ENCODE measurements at regions not wholly inside any gene's neighbourhood (a gene's known extent, or its start where the extent isn't known, plus 50 kb on each side); places are given as distances from the start of the nearest gene placed in this dataset.
A peak's percentile ranks its signal among the peaks of the same experiment; 100 is the strongest.

DNA sequence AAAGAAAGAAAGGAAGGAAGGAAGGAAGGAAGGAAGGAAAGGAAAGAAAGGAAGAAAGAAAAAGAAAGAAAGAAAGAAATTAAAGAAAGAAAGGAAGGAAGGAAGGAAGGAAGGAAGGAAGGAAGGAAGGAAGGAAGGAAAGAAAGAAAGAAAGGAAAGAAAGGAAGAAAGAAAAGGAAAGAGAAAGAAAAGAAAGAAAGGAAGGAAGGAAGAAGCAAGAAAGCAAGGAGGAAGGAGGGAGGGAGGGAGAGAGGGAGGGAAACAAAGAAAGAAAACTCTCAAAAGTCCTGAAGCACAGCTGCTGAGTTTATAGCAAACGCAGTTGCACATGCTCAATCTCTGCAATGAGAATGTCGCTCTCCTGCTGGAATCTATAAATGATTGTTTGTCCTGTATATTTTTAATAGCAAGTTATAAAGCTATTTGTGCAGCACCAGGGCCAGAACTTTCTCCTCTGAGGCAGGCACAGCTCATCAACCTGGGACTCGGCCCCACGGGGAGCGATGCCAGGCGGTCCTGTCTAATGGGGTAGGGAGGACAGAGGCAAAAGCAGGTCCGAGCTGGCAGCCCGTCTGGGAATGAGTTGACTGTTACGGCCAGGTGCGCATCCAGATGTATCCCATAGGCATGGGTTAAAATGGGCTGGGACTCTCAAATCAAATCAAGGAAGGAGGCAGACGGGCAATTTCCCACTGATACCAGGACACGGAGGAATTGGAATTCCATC lies 118.0 kb upstream of the PFKP start:
- no peak for DNase-seq

DNA sequence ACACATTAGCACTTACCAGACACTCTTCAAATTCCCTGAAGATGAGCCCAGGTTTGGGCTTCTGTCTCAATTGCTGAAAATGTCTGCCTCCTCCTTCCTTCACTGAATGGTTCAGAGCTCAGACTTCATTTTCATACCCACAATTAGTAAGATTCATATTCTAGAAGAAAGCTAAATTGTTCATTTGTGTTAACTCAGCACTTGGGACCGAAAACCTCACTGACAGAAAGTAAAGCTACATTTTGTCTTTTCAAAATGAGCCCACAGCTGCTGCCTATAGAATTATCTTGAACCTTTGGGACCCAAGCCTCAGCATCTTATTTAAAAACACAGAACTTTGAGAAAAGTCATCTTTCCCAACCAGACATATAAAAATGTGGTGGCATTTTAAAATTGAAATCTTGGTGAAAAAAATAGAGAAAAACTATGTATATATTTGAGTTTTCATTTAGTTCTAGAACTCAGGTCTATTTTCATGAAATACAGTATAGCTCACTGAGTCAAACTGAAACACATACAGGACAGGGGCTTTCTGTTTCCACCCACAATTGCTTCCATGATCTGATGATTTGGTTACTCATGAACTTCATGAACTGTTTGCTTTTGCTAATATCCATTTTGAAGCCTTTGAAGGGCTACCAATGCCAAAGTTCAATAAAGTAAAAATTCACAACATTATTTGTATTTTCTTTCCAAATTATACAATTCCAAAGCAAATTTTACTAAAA lies 119.1 kb upstream of the PFKP start:
- DNase-seq, result no peak

DNA sequence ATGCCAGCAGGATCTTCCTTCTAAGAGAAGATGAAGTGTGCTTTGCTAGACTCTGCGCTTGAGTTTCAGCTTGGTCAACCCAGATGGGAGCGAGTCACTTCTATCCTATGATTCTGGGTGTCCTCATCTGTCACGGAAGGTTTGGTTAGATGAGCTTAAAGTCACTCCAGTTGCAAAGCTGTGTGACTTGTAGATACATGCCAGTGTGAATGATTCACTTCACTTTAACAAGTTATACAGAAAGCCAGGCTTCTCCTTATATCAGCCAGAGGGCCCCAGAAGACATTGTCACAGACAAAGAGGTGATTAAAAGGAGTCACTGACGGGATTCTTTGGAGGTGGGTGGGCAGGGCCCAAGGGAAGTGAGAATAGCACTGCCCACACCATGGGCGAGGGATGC lies 122.6 kb upstream of the PFKP start:
- DNase-seq, result no peak

DNA sequence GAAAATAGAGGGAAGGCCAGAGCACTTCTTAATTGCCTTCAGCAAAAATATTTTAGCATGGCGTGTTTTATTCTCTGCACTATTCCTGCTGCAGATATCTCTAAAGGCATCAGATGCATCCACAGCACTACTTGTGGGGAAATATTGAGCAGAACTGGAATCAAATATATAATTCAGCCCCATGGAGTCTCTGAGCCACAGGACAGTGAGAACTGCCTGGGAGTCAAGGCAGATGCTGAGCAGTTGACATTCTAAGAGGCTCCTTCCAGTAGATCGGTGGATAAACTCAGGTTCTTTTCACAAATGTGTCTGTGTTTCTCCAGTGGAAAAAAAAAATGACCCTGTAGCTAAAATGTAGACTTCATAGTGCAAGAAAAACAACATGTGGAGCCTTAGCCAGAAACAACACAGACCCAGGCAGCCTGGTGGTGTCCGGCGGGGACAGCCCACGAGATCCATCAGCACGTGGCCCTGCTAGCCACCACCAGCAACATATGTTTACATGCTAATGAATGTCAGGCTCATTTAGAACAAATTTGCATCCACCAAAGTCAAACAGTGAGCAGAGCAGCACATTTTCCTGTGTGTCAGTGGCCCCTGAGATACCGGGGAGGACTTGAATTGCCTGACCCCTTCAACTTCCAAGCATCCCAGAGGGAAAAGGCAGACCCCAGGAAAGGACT lies 123.3 kb upstream of the PFKP start:
- DNase-seq, result no peak

DNA sequence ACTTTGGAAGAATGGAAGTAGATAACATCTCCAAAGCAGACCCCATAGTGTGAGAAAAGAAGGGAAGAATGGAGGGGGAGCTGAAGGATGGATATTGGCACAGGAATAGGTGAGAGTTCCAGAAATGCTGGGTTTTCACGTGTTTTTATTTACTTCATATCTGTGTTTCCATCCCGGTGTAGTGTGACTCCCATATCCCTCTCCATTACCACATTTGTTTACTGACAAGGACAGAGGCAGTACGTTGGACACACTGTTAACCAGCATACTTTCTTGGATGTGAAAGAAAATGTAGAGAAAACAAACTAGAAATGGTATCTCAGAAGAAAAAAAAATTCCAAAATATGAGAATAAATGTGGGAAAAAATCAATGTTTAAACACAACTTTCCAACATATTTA lies 124.4 kb upstream of the PFKP start:
- DNase-seq, result no peak

DNA sequence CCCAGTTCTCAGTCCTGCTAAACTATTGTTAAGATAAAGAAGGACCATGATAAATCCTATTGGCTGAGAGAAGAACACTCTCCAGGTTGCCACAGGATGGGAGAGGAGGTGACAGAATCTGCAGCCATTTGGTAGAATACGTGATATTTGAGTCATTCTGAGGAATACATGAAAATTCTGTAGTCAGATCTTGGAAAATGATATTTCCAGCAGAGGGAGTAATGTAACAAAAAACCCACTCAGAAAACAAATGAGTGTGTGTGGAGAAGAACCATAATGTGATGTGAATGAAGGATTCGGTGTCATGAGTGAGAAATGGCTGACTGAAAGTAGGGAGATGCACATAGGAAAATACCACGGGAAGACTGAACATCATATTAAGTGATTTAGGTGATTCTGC lies 128.5 kb upstream of the PFKP start:
- DNase-seq, result no peak

DNA sequence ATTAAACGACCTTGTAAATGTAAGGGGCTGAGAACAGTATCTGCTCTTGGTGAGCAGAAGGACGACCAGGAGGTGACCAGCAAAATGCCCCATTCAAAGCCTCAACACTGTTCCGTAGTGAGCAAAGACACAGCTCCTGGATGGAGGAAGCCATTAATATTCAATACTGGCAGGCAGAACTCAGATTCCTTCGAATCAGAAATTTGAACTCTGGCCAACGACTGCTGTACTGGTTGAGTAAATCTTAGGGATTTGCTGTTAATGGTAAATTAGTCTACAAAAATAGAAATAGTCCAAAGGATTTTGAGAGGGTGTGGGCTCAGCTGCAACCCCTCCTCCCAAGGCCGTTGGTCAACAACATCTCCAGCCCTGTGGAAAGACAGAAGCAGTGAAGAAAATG lies 130.5 kb upstream of the PFKP start:
- DNase-seq, result no peak

DNA sequence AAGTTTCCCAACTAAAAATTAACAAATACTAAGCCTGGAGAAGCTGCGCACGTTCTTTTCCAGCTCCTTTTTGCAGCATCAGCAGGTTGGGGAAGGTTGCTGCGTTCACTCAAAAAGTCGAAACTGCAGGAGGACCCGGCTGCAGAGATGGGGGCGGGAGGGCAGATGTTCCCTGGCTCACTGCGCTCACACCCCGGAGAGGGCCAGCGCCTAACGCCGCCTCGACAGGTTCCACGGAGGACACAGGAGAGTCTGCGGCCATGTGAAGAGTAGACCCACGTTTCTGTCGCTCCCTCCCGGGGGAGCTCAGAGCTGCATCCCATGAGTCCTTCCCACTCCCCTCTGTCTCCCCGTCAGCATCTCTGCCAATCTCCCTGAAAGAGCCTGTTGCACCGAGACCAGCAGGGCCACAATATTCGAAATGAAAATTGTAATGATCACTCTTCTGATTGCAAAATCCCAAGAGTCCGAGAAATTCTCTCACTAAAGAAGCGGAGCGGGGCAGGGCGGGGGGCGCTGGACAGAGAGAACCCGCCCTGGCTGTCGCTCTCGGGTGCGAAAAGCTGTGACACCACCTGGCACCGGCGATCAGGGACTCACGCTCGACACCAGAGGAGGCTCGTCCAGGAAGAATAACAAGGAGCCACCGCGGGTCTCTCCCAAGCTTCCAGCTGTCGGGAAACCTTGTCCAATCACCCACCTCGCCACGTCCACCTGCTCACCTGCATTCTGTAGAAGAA lies 131.5 kb upstream of the PFKP start:
- peak; percentile 33 for DNase-seq

DNA sequence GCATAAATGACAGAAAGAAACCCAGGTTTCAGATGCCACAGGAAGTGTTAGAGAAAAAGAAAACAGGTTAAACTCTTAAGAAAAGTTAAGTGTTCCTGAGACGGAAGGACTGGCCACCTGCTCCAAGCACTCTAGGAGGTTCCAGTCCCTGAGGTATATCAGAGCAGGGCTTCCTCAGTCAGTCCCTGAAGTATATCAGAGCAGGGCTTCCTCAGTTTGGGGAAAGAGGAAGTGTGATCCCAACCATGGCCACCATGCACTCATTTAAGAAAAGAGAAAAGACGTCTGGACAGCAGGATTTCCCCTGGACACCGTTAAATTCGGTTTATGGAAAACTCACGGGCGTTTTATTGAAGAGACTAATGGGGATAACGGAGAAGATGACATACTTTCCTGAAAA lies 133.4 kb upstream of the PFKP start:
- no peak for DNase-seq

DNA sequence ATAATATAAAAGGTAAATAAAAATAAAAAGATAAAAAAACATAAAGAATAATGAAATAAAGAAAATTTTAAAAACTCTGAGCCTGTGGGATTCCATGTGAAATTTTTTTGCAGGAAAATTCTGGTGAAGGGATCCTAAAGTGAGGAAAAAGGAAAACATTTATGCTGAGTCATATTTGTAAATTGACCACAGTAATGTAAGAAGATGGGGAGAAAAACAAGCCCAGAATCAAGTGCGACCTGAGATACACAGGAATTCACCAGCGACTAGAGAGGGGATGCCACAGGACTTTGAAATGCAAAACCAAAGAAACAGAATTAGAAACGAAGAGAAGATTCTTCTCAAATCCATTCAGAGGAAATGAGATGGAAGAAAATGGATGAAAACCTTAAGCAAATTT lies 133.8 kb upstream of the PFKP start:
- DNase-seq, result no peak

DNA sequence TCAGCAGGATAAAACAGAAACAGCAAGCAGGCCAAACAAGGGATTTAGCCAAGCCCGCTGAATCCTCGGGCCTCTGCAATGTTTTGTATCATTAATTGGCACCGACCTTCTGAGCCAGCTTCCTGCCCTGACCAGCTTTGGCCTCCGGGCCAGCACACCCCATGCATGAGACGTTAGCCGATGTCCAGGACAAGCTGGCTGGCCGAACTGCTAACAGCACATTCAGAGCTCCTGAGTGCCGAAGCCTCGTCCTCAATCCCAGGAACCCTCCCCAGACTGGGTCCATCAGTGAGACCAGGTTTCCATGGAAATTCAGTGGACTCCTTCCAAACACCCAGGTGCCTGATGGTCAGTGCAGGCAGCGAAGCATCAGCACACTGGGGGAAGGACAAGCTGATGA lies 134.3 kb upstream of the PFKP start:
- no peak for DNase-seq

DNA sequence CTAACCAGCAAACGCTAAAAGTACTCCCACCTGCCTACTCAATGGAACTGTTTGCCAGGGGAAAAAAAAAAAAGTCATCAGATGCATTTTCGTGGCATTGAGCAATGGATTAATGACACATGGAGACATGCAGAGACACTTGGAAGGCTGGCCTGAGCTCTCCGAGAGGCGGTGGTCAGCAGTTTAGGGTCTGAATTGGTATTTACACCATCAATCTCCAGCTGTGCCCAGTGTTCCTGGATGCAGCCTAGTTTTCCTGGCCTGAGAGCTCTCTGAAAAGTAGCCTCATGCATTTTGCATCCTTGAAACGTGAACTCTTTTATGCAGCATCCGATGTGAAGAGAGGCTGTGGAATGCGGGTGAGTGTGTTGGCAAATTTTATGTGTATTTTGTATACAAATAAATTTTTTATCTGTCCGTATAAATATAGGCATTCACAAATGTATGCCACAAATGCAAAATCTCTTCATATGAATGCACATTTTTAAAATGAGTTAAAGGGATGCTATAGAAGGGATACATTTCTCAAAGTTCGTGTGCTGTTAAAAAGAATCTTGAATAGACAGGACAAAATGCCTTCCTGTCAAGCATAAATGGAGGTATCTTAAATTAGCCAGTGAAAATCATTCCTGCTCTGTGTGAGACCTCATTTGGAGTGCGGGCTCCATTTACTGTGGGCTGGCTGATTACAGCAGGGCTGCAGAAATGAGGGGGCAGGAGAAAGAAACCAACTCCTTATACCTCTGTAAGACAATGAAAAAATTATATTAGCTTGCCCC lies 137.7 kb upstream of the PFKP start:
- no peak for DNase-seq

DNA sequence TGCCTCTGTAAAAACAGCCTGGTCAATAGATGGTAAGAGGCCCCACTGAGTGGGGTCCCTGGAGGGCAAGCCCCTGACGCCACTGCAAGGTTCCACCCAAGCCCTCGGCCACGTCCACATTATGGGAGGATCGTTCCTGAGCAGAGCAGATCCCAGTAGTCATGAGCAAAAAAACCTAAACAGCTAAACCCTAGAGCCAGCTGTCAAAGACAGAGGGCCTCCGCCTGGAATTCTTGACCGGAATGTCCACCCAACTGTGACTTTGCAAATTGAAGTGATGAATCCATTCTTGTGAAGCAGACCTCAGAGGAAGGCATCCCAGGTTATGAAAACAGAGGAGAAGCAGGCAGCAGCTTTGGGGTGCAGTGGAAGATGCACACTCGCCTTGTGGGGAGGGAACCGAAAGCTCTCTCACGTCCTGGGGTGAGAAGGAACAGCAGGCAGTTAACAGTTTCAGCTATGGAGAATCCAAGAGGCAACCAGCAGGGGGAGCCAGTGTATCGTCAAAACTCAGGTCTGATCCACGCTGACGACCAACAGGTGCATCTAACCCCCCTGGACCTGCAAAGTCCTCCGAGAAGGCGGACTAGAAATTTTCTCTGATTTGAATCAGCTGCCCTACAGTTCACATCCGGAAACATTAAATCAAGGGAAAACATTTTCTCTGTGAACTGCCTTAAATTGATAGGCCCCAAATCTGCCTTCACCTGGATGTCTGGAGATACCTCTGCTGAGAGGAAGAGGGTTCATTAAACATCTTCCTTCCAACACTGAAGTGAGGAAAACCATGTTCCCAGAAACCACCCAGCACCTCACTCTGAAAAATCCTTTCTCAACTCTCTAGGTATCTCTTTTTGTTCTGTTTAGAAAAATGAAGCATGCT lies 139.1 kb upstream of the PFKP start:
- peak; percentile 83 for DNase-seq

DNA sequence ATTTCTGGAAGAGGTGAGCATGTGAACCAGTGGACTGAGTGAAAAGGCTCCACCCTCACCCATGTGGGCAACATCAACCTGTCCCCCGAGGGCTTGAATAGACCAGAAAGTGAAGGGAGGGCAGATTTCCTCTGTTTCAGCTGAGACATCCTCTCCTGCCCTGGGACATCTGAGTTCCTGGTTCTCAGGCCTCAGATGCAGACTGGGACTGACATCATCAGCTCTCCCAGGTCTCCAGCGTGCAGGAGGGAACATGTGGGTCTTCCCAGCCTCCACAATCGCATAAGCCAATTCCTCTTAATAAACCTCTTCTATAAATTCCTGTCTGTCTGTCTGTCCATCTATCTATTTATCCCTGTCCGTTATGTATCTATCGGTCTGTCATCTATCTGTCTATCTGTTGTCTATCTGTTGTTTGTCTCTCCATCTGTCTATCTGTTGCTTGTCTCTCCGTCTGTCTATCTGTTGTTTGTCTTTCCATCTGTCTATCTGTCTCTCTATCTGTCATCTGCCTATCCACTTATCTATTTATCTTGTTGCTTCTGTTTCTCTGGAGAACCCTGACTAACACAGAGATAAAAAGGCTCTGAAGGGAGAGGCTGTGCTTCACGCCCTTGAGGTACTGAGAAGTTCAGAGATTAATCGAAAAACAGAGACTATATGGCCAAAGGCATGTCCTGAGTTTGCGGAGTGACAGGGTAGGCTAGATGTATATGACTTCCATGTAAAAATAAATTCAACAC lies 140.3 kb upstream of the PFKP start:
- peak; percentile 51 for DNase-seq

DNA sequence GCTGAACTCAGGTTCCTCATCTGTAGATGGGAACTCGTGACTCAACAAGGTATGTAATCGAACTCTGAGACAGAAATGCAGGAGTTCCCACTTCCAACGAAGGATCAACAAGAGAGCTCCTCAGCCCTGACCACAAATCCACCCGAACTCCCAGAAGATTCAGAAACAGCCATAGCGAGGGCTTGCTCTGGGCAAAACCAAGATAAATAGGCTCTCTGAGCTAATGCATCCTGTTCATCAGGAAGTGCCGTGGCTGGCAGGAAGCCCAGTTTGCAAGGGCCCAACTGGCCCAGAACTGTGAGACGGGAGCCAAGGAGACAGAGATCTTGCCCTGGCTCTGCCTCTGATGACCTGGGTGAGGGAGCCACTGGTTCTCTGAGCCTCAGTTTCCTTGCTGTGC lies 141.7 kb upstream of the PFKP start:
- no peak for DNase-seq

DNA sequence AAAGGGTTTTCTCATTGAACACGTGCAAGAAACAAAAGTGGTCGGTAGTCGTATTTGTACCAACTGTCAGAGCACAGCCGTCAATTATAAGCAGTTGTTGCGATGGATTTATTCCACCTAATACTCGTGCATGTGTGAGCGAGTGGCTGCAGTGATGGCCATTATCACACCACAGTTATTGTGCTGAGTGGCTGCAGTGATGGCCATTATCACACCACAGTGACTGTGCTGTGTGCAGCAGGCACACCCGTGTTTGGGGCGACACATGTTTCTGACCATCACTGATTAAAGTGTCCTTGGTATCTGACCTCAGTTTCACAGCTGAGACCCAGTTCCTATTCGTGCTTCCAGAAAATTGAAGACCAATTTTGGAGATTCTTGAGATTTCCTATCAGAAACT lies 142.9 kb upstream of the PFKP start:
- no peak for DNase-seq

DNA sequence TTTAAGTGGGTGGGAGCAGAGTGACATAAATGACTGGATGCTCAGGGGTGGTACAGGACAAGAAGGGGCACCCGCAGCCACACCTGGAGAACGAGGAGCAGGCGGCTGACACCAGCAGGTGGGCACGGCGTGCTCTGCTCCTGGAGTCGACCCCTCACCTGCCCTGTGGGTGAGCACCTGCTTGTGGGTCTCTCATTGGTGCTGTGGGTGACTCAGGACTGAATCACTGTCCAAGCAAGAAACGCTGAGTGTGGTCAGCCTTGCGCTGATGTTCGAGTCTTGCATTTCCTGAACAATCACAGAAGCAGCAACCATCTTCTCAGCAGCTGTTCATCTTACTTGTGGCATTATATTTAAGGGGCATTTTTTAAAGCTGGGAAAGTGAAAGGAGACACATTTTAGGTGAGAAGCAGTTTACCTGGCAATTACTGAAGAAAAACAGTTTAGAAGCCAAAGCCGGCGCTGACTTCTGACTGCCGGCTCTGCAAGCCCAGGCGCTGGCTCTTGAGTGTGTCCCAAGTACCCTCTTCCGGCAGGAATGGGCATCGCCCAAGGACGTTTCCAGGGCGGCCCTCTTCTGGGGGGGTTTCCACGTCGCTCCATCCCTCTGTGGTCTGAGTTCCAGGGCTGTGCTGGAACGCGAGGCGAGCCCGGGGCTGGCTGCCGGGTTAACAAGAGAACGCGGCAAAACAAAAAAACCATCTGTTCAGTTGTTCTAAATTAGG lies 145.2 kb upstream of the PFKP start:
- DNase-seq, result no peak

DNA sequence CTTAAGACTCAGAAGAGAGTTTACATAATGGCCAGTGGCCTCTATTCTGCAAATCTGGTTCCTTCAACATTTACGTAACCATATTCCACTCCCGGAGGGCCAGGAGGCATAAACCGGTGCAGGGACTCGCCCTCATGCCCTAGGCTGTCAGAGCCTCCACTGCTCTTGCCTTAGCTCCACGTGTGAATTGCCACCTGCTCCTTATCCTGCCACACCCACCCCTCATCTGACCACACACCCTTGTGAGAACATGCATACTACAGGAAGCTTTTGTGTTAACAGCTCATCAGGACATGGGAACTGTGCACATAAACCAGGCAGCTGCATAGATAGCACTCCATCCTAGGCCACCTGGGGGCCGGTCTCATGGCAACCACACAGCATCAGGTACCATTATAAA lies 146.7 kb upstream of the PFKP start:
- DNase-seq, result no peak

DNA sequence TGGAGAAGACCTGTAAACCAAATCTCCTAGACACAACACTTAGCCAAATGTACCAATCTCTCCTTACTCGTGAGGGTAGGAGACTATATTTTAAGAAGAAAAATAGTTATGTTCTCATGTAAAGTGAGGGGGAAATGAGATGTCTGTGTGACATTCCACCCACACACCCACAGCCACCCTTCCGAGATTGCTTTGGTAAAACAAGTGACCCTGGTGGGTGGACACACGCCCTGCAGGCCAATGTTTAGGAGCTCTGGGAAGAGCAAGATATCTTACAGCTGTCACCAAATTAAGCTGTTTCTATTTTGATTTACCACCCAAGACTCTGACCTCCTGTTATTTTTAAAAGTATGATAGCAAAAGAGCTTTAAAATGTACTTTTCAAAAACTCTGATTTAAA lies 147.2 kb upstream of the PFKP start:
- no peak for DNase-seq

DNA sequence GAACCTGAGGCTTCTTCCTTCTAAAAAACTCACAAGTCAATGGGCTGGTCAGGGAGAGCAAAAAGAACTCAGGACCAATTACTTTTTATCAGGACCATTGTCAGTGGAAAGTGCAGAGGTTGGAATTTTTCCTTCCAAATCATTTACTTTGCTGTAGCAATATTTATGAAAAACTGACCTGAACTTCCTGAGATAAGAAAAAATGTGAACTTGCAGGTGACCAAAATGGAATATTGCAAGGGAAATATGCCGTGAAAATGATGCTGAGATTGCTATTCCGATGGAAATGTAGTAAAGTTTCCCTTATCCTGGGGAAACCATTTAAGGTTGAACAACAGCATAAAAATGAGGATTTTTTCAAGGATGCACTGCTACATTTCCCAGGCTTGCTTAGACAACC lies 148.3 kb upstream of the PFKP start:
- DNase-seq, result no peak
